NCI-H748 (cell line): ENCODE measurements at regions not wholly inside any gene's neighbourhood (a gene's known extent, or its start where the extent isn't known, plus 50 kb on each side); places are given as distances from the start of the nearest gene placed in this dataset.
"Not testable (repeated sequence)": the region's sequence is repeated elsewhere in the genome, so short reads cannot be mapped to it uniquely, and the experiment has no call there.

Experiments used
- DNase-seq: peaks from one replicate; lab custom pipeline; 2025; ENCODE audit not compliant: unreplicated experiment; lab: John Stamatoyannopoulos, UW

GRCh38 chr1:117314951-117315350, 52.3 kb upstream of the MAN1A2 start:
- not testable (repeated sequence) for DNase-seq

- DNase-seq = no peak
Observed at GRCh38 chr1:117313555-117313954, 53.7 kb upstream of the MAN1A2 start.

- no peak for DNase-seq
Observed at GRCh38 chr1:117312453-117313138, 54.7 kb upstream of the MAN1A2 start.

- no peak for DNase-seq
Observed at GRCh38 chr1:117308311-117308916, 58.8 kb upstream of the MAN1A2 start.

GRCh38 chr1:117301901-117302300, 65.3 kb upstream of the MAN1A2 start:
- DNase-seq = no peak

GRCh38 chr1:117300183-117300582, 67.1 kb upstream of the MAN1A2 start:
- DNase-seq = not testable (repeated sequence)

GRCh38 chr1:117295001-117295400, 72.2 kb upstream of the MAN1A2 start:
- DNase-seq = no peak

GRCh38 chr1:117290890-117291289, 76.4 kb upstream of the MAN1A2 start:
- DNase-seq = no peak

GRCh38 chr1:117289316-117289870, 77.9 kb upstream of the MAN1A2 start:
- no peak for DNase-seq

GRCh38 chr1:117286562-117286961, 75.8 kb upstream of the VTCN1 start:
- DNase-seq = no peak

GRCh38 chr1:117286145-117286544, 75.4 kb upstream of the VTCN1 start:
- peak; percentile 16 for DNase-seq

- DNase-seq = peak; percentile 73
Observed at GRCh38 chr1:117284399-117285215, 73.9 kb upstream of the VTCN1 start.

GRCh38 chr1:117278531-117278930, 67.8 kb upstream of the VTCN1 start:
- no peak for DNase-seq

GRCh38 chr1:117275055-117275454, 64.3 kb upstream of the VTCN1 start:
- no peak for DNase-seq

- no peak for DNase-seq
Observed at GRCh38 chr1:117271959-117272358, 61.2 kb upstream of the VTCN1 start.

GRCh38 chr1:117271129-117271528, 60.4 kb upstream of the VTCN1 start:
- DNase-seq = no peak

- no peak for DNase-seq
Observed at GRCh38 chr1:117270679-117271078, 60.0 kb upstream of the VTCN1 start.

- DNase-seq = no peak
Observed at GRCh38 chr1:117268535-117269455, 58.1 kb upstream of the VTCN1 start.

- no peak for DNase-seq
Observed at GRCh38 chr1:117267232-117267774, 56.6 kb upstream of the VTCN1 start.

- DNase-seq = no peak
Observed at GRCh38 chr1:117262976-117263375, 52.2 kb upstream of the VTCN1 start.
